Fibroblast of skin of abdomen (primary cell): ENCODE measurements at regions not wholly inside any gene's neighbourhood (a gene's known extent, or its start where the extent isn't known, plus 50 kb on each side); places are given as distances from the start of the nearest gene placed in this dataset.
"Not testable (repeated sequence)": the region's sequence is repeated elsewhere in the genome, so short reads cannot be mapped to it uniquely, and the experiment has no call there.

Experiments used
- DNase-seq: peaks from one replicate; pipeline ENCODE4 v3.0.0-alpha.2; 2013

GRCh38 chr11:123344188-123344587 is 85.9 kb upstream of the GRAMD1B start:
- not testable (repeated sequence) for DNase-seq

GRCh38 chr11:123338997-123339752 is 90.9 kb upstream of the GRAMD1B start:
- DNase-seq = no peak

- no peak for DNase-seq
These were observed 91.7 kb upstream of the GRAMD1B start for GRCh38 chr11:123338266-123338800.

GRCh38 chr11:123334925-123335324 is 95.1 kb upstream of the GRAMD1B start:
- DNase-seq = no peak

- DNase-seq = not testable (repeated sequence)
These were observed 97.5 kb upstream of the GRAMD1B start for GRCh38 chr11:123332577-123332976.

GRCh38 chr11:123330948-123331347 is 99.1 kb upstream of the GRAMD1B start:
- no peak for DNase-seq

- DNase-seq = no peak
These were observed 99.6 kb upstream of the GRAMD1B start for GRCh38 chr11:123330471-123330870.

- DNase-seq = no peak
These were observed 100.0 kb upstream of the GRAMD1B start for GRCh38 chr11:123330071-123330470.

- DNase-seq = no peak
These were observed 101.7 kb upstream of the GRAMD1B start for GRCh38 chr11:123328281-123328867.

GRCh38 chr11:123325533-123325932 is 104.5 kb upstream of the GRAMD1B start:
- DNase-seq = no peak

- no peak for DNase-seq
These were observed 106.5 kb upstream of the GRAMD1B start for GRCh38 chr11:123323568-123323967.

- peak; percentile 8 for DNase-seq
These were observed 108.4 kb upstream of the GRAMD1B start for GRCh38 chr11:123321636-123322035.

- no peak for DNase-seq
These were observed 111.4 kb upstream of the GRAMD1B start for GRCh38 chr11:123318623-123319022.

GRCh38 chr11:123318132-123318531 is 111.9 kb upstream of the GRAMD1B start:
- DNase-seq = not testable (repeated sequence)

GRCh38 chr11:123316003-123316402 is 114.1 kb upstream of the GRAMD1B start:
- peak; percentile 69 for DNase-seq

GRCh38 chr11:123314972-123315371 is 115.1 kb upstream of the GRAMD1B start:
- no peak for DNase-seq

GRCh38 chr11:123313262-123313661 is 116.8 kb upstream of the GRAMD1B start:
- DNase-seq = no peak

- DNase-seq = peak; percentile 92
These were observed 113.0 kb upstream of the CLMP start for GRCh38 chr11:123308077-123308476.

- no peak for DNase-seq
These were observed 112.2 kb upstream of the CLMP start for GRCh38 chr11:123307276-123307675.

GRCh38 chr11:123306531-123306930 is 111.5 kb upstream of the CLMP start:
- no peak for DNase-seq

GRCh38 chr11:123305601-123306375 is 110.7 kb upstream of the CLMP start:
- no peak for DNase-seq

- DNase-seq = no peak
These were observed 109.9 kb upstream of the CLMP start for GRCh38 chr11:123304828-123305466.

- no peak for DNase-seq
These were observed 108.9 kb upstream of the CLMP start for GRCh38 chr11:123303924-123304323.
